IMR-90 (cell line): ENCODE measurements at regions not wholly inside any gene's neighbourhood (a gene's known extent, or its start where the extent isn't known, plus 50 kb on each side); places are given as distances from the start of the nearest gene placed in this dataset.
"Not testable (repeated sequence)": the region's sequence is repeated elsewhere in the genome, so short reads cannot be mapped to it uniquely, and the experiment has no call there.

Source experiments
- ATAC-seq: fragments of 200-7000 bp; cut with Tn5 transposase; 2 replicates; pipeline ENCODE4 v1.9.1; 2020; ENCODE audit warnings: low read depth, mild to moderate bottlenecking, moderate library complexity
- BruUV-seq: library from RNA; stranded (reverse); fragments of 400-500 nt; replicated peaks from 2 replicates; lab custom pipeline; 2021; lab: Mats Ljungman, UMichigan
- CTCF ChIA-PET: fragments of 300-600 bp; formaldehyde crosslinking; extraction: SDS; loops from one replicate; lab custom pipeline; 2021; ENCODE audit warnings: antibody characterized with exemption; lab: Yijun Ruan, JAX
- POLR2A ChIA-PET: fragments of 300-600 bp; sonication (Branson Sonifier 250); formaldehyde crosslinking; loops from one replicate; lab custom pipeline; 2022; ENCODE audit warnings: antibody characterized with exemption; ENCODE audit not compliant: unreplicated experiment; lab: Charles Lee
- DNase-seq: peaks from one replicate; pipeline ENCODE4 v3.0.0; 2013
- H2AFZ ChIP-seq: replicated peaks from 2 replicates; pipeline ENCODE3; 2013; ENCODE audit warnings: low read length, mild to moderate bottlenecking; ENCODE audit not compliant: poor library complexity
- H2AK5ac ChIP-seq: 2 replicates; pipeline ENCODE4 v1.6.1; 2013; ENCODE audit warnings: low read depth, low read length, inconsistent platforms
- H2AK9ac ChIP-seq: replicated peaks from 2 replicates; pipeline ENCODE3; 2013; ENCODE audit warnings: mild to moderate bottlenecking, low read depth, low read length, moderate library complexity; ENCODE audit not compliant: poor library complexity
- H2BK120ac ChIP-seq: 2 replicates; pipeline ENCODE4 v1.6.1; 2013; ENCODE audit warnings: low read depth, low read length, inconsistent platforms
- H2BK15ac ChIP-seq: 3 replicates; pipeline ENCODE4 v1.6.1; 2013; ENCODE audit warnings: low read depth, low read length, inconsistent platforms
- H2BK20ac ChIP-seq: 2 replicates; pipeline ENCODE4 v1.6.1; 2013; ENCODE audit warnings: low read depth, mild to moderate bottlenecking, inconsistent platforms, low read length, moderate library complexity
- H2BK5ac ChIP-seq: 2 replicates; pipeline ENCODE4 v1.6.1; 2013; ENCODE audit warnings: mild to moderate bottlenecking, low read depth, low read length, inconsistent platforms; ENCODE audit not compliant: poor library complexity, severe bottlenecking
- H3K14ac ChIP-seq: replicated peaks from 2 replicates; pipeline ENCODE4 v1.6.1; 2013; ENCODE audit warnings: low read depth, low read length, inconsistent platforms
- H3K18ac ChIP-seq: 2 replicates; pipeline ENCODE4 v1.6.1; 2013; ENCODE audit warnings: low read depth, low read length, control low read depth
- H3K23ac ChIP-seq: 2 replicates; pipeline ENCODE4 v1.6.1; 2013; ENCODE audit warnings: low read depth, low read length, inconsistent platforms
- H3K27ac ChIP-seq: 2 replicates; pipeline ENCODE4 v1.5.1; 2013; ENCODE audit warnings: mild to moderate bottlenecking, control low read depth, low read length; ENCODE audit not compliant: insufficient read depth
- H3K27me3 ChIP-seq: 2 replicates; pipeline ENCODE4 v1.6.1; 2013; ENCODE audit warnings: low read length; ENCODE audit not compliant: control insufficient read depth, insufficient read depth
- H3K36me3 ChIP-seq: 2 replicates; pipeline ENCODE4 v1.6.1; 2013; ENCODE audit warnings: low read length, mixed read lengths; ENCODE audit not compliant: control insufficient read depth, insufficient read depth
- H3K4ac ChIP-seq: 2 replicates; pipeline ENCODE4 v1.6.1; 2013; ENCODE audit warnings: low read depth, low read length, inconsistent platforms
- H3K4me1 ChIP-seq: 2 replicates; pipeline ENCODE4 v1.6.1; 2013; ENCODE audit warnings: low read length, mixed read lengths; ENCODE audit not compliant: control insufficient read depth, insufficient read depth
- H3K4me2 ChIP-seq: 2 replicates; pipeline ENCODE4 v1.6.1; 2013; ENCODE audit warnings: low read depth, mild to moderate bottlenecking, control low read depth, low read length, moderate library complexity
- H3K4me3 ChIP-seq: 2 replicates; pipeline ENCODE4 v1.5.1; 2013; ENCODE audit warnings: low read depth, mild to moderate bottlenecking, control low read depth, low read length, moderate library complexity; ENCODE audit not compliant: insufficient read depth
- H3K56ac ChIP-seq: 2 replicates; pipeline ENCODE4 v1.6.1; 2013; ENCODE audit warnings: low read length, inconsistent platforms; ENCODE audit not compliant: insufficient read depth; ENCODE audit errors: extremely low read depth
- H3K79me1 ChIP-seq, 2 experiments: 2 replicates each; pipeline ENCODE4 v1.6.1; 2013; ENCODE audit warnings: low read length in 2 of 2, inconsistent platforms in 1 of 2, low read depth in 1 of 2
- H3K9ac ChIP-seq: 2 replicates; pipeline ENCODE4 v1.6.1; 2013; ENCODE audit warnings: low read depth, low read length, control low read depth
- H3K9me1 ChIP-seq: 2 replicates; pipeline ENCODE4 v1.6.1; 2013; ENCODE audit warnings: low read length, inconsistent platforms; ENCODE audit not compliant: insufficient read depth
- H3K9me3 ChIP-seq: 2 replicates; pipeline ENCODE4 v1.6.1; 2013; ENCODE audit warnings: low read length; ENCODE audit not compliant: control insufficient read depth, insufficient read depth
- H4K20me1 ChIP-seq: 2 replicates; pipeline ENCODE4 v1.6.1; 2013; ENCODE audit warnings: low read length, inconsistent platforms; ENCODE audit not compliant: insufficient read depth
- H4K5ac ChIP-seq: 2 replicates; pipeline ENCODE4 v1.6.1; 2013; ENCODE audit warnings: mild to moderate bottlenecking, low read depth, low read length, control low read depth
- H4K8ac ChIP-seq, 2 experiments: 2 replicates each; pipeline ENCODE4 v1.6.1; 2013; ENCODE audit warnings: low read depth in 2 of 2, low read length in 2 of 2, control low read depth in 1 of 2, inconsistent platforms in 1 of 2
- H4K91ac ChIP-seq: 2 replicates; pipeline ENCODE4 v1.6.1; 2013; ENCODE audit warnings: low read depth, low read length, inconsistent platforms; ENCODE audit not compliant: insufficient read depth
- WGBS, 2 experiments: methylation state at CpG; one replicate each; pipeline versions ENCODE4 v1.1.5 to v1.1.7; 2013; ENCODE audit warnings: missing lambda C conversion rate in 2 of 2; ENCODE audit not compliant: insufficient read length in 1 of 2; ENCODE audit errors: extremely low coverage in 2 of 2; 5-methylcytosine and 5-hydroxymethylcytosine counted together
- dilution Hi-C: fragments of 300-500 bp; cut with HindIII; formaldehyde crosslinking; loops from one replicate; pipeline ENCODE4 v1.14.3; 2018; ENCODE audit warnings: low sequenced_read_pairs; ENCODE audit not compliant: unreplicated experiment
- in situ Hi-C: fragments of 300-500 bp; cut with MboI; formaldehyde crosslinking; loops from 3 replicates; pipeline ENCODE4 v1.14.3; 2019; ENCODE audit warnings: low sequenced_read_pairs, inconsistent platforms, mixed read lengths
- intact Hi-C: fragments of 100-400 bp; cut with micrococcal nuclease; formaldehyde crosslinking; loops from 2 replicates; pipeline ENCODE4 v1.10.0; 2022

- H3K18ac ChIP-seq, H3K9ac ChIP-seq, H3K27me3 ChIP-seq, ATAC-seq, H3K9me1 ChIP-seq, H2AK5ac ChIP-seq, H3K27ac ChIP-seq, H3K79me1 ChIP-seq, H2BK15ac ChIP-seq, H3K56ac ChIP-seq, H2BK120ac ChIP-seq, H2BK5ac ChIP-seq, CTCF ChIA-PET, H3K4ac ChIP-seq, H3K4me2 ChIP-seq, H2AK9ac ChIP-seq, H3K4me1 ChIP-seq, H4K91ac ChIP-seq, BruUV-seq, dilution Hi-C loops, H3K36me3 ChIP-seq, H3K9me3 ChIP-seq, POLR2A ChIA-PET, DNase-seq, in situ Hi-C loops, H3K4me3 ChIP-seq, H2AFZ ChIP-seq, H3K23ac ChIP-seq, intact Hi-C loops, H3K14ac ChIP-seq, H2BK20ac ChIP-seq, H4K5ac ChIP-seq, H4K8ac ChIP-seq, H4K20me1 ChIP-seq: not testable (repeated sequence)
Measured at GRCh38 chr20:29093958-29094357, 2163.5 kb upstream of the DEFB115 start.

- H2AK9ac ChIP-seq, H2BK15ac ChIP-seq, H3K4me1 ChIP-seq, H2BK5ac ChIP-seq, H3K9me1 ChIP-seq, H3K18ac ChIP-seq, H4K20me1 ChIP-seq, H3K36me3 ChIP-seq, H3K4ac ChIP-seq, H3K27ac ChIP-seq, H2BK120ac ChIP-seq, H4K5ac ChIP-seq, H3K23ac ChIP-seq, H3K79me1 ChIP-seq, H3K27me3 ChIP-seq, CTCF ChIA-PET, DNase-seq, H3K56ac ChIP-seq, H3K9ac ChIP-seq, POLR2A ChIA-PET, dilution Hi-C loops, intact Hi-C loops, H3K9me3 ChIP-seq, H4K8ac ChIP-seq, H3K4me2 ChIP-seq, in situ Hi-C loops, H2AFZ ChIP-seq, ATAC-seq, H4K91ac ChIP-seq, H2AK5ac ChIP-seq, H3K14ac ChIP-seq, BruUV-seq, H2BK20ac ChIP-seq, H3K4me3 ChIP-seq: not testable (repeated sequence)
- WGBS, 2 experiments = no CpG with 5 or more reads among the region's 1 CpG
Measured at GRCh38 chr20:29096695-29097094, 2160.8 kb upstream of the DEFB115 start.
